ENCODE measurements at regions not wholly inside any gene's neighbourhood (a gene's known extent, or its start where the extent isn't known, plus 50 kb on each side); places are given as distances from the start of the nearest gene placed in this dataset.
"Not testable (repeated sequence)": the region's sequence is repeated elsewhere in the genome, so short reads cannot be mapped to it uniquely, and the experiment has no call there.

GRCh38 chr3:18234717-18235335 is 190.3 kb downstream of the SATB1 start:
- no peak for DNase-seq

GRCh38 chr3:18233987-18234716 is 191.0 kb downstream of the SATB1 start:
- no peak for DNase-seq

DNA sequence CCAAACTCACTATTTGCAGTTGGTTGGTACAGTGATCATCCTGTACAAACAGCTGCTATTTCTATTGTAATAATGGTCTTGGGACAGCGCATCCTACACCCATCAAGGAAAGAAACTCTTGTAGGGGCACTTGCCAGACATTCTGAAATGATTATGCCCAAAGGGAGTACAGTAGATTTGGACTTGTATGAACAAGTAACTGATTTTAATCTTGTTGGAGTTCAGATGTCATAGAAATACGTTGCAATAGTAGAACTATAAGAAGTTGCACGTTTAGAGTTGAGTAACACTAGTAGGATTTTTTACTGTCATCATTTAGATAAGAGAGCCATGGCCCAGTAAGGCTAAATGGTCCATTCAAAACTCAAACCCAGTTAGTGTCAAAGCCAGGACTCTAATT is 192.8 kb downstream of the SATB1 start:
- no peak for DNase-seq

GRCh38 chr3:18228060-18228459 is 197.1 kb downstream of the SATB1 start:
- DNase-seq: no peak

DNA sequence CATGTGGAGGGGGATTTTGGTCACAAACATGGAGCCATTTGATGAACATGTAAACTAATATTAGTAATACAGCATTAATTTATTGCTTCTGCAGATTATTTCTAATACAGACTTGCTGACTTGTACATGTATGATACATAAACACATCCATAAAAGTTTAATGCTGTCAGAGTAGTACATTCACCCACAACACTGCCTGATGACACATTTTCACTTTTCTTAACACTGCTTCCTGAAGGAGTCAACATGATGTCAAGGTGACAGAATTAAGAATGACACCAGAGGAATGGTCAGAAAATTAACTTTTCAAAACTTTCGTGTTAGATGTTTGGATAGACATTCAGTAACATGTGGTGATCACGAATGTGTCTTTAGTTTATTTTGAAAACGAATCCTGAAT is 199.4 kb downstream of the SATB1 start:
- DNase-seq: no peak

DNA sequence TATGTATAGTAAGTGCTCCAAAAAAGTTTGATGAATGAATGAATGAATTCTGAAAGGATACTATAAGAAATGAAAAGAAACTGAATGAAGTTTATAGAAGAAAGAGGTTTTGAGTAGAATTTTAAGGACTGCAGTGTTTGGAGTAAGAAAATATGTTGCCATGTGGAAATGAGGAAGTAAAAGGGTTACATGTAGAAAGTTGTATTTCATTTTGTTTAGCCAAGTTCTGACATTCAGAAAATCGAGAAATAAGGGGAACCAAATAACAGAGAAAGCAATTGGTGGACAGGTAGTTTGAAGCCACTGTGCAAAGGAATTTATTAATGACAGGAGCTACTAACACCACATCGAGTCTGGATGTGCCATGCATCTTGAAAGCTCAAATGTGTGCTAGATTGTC is 200.7 kb downstream of the SATB1 start:
- DNase-seq: no peak

DNA sequence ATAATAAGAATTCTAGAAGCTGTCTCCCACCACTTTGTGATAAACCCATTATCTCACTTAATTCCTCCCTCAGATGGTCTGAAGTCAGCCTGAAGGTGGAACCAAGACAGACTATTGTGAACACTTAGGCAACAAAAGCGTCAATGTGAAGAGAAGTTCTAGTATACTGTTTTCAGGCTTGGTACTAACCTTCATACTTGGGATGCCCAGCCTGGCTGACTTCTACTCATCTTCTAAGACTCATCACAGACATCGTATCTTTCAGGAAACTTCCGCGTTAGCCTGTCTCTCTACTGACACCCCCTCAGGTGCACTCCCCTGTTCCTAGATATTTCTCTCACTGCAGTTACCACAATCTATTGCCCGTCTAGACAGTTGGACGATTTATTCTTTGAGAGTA is 201.2 kb downstream of the SATB1 start:
- no peak for DNase-seq

- no peak for DNase-seq
Observed at GRCh38 chr3:18223571-18223970, 201.6 kb downstream of the SATB1 start.

DNA sequence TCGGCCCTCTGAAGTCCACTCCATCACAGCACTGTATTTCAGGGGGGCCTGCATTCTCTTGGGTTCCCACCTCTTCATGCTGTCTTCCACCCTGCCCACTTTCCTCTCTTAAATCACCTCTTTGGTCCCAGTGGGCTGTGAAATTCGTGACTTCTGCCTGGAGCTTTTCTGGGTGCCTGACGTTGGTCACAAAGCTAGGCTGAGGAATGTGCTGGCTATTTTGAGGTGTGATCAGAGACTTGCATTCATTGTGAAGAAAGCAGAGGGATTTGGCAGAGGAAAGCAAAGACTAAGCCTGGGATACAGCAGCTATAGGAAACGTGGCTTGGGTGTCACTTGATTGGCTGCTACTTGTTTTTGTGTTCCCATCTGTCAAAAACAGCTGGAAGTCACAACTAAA is 202.5 kb downstream of the SATB1 start:
- DNase-seq: no peak

DNA sequence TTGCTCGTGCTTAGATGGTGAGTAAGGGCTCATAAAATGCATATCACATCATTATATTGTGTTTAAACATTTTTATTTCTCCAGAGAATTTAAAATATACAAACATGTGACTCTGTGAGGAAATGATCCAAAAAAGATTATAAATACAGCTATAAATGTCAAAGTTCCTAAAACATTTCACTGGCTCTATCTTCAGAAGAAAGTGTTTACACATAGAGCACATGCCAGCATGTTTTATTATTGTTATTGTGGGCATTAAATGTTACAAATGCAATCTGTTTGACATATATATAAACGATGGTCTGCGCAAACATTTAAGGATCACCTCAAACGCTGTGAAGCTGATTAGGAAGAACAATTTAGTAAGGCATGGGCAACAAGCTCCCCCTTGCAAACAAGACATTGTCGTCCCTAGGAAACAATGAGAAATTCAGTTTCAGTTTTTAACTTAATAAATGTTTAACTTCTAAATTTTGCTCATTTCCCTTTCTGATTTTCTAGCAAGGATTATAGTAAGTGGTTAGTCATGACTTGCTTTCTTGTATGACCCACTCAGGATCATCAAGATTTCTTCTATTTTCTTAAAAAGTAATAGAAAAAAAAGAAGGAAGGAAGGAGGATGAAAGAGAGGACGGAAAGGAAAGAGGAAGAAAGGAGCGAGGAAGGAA is 207.5 kb downstream of the SATB1 start:
- no peak for DNase-seq

- DNase-seq: no peak
Observed at GRCh38 chr3:18216996-18217395, 208.1 kb downstream of the SATB1 start.

DNA sequence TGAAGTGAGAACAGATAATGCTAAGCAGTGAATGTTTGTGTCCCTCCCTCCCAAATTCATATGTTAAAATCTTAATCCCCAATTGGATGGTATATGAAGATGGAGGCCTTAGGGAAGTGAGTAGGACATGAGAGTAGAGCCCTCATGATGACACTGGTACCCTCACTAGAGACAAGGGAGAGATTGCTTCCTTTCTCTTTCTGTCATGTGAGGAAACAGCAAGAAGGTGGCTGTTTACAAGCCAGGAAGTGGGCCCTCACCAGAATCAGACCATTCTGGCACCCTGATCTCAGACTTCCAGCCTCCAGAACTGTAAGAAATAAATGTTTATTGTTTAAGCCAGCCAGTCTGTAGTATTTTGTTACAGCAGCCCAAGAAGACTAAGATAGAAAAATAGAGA is 209.5 kb downstream of the SATB1 start:
- no peak for DNase-seq

GRCh38 chr3:18211116-18211515 is 214.0 kb downstream of the SATB1 start:
- no peak for DNase-seq

DNA sequence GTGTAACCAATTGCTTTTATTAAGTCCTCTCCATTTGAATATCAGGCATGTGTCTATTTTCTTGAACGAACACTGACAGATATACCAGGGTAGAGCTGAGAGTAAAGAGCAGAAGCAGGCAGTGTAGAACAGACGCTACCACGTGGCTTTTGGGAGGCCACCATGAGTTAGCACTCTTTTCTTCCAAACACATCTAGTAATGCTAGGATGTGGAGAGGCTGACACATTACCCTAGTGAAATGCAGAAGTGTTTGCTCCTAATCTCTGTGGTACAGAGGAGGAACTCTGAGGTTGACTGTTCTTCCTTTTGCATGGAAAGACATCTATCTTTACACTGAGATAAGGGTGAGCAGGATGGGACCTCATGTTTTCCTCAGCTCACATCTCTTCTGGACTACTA is 216.3 kb downstream of the SATB1 start:
- DNase-seq: no peak

DNA sequence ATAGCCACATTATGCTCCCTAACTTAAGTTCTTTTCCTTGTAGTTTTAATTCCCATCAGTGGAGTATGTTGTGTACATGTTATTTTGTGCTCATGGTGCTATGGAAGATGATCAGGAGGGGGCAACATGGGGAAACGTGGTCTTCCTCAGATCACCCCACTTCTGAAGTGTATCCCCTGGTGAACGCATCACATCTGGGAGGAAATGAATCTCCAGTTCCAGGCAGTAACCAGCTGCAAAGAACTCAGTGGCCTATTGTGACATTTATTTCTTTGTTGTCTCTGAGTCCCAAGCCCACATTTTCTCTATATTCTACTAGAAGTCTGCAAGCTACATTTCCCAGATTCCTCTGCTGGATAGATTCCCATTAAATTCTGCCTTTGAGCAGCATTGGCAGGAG is 217.0 kb downstream of the SATB1 start:
- DNase-seq: no peak

DNA sequence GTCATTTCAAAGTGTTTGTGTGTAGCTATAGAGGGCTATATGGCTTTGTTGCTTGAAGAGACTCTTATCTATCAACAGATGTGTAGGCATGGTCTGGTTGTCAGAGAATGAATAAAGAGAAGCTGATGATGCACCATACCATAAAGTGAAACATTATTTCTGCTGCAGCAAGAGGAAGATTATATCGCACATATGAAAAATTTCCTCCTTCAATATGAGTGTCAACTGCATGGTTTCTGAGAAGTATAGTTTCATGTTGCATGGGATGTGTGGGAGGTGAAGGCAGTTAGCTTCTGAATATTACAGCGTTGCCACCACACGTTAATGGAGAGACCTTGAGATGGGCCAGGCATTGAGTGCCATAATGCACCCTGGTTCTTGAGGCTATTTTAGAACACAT is 217.9 kb downstream of the SATB1 start:
- DNase-seq: no peak

DNA sequence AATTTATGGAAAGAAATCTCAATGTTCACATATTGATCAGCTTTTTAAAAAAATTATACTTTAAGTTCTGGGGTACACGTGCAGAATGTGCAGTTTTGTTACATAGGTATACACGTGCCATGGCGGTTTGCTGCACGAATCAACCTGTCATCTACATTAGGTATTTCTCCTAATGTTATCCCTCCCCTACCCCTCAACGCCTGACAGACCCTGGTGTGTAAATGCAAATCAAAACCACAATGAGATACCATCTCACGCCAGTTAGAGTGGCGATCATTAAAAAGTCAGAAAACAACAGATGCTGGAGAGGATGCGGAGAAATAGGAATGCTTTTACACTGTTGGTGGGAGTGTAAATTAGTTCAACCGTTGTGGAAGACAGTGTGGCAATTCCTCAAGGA is 219.4 kb downstream of the SATB1 start:
- not testable (repeated sequence) for DNase-seq

- DNase-seq: no peak
Observed at GRCh38 chr3:18201315-18201714, 223.8 kb downstream of the SATB1 start.

DNA sequence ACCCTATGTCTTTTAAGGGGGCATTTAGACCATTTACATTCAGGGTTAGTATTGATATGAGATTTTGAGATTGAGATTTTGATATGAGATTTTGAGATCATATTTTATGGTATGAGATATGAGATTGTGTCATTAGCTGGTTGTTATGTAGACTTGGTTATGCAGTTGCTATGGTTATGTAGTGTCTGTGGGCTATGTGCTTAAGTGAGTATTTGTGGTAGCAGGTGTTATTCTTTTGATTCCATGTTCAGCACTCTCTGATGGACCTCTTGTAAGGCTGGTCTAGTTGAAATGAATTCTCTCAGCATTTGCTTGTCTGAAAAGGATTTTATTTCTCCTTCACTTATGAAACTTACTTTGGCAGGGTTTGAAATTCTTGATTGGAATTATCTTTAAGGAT is 225.4 kb downstream of the SATB1 start:
- no peak for DNase-seq

- no peak for DNase-seq
Observed at GRCh38 chr3:18195836-18196235, 229.3 kb downstream of the SATB1 start.

DNA sequence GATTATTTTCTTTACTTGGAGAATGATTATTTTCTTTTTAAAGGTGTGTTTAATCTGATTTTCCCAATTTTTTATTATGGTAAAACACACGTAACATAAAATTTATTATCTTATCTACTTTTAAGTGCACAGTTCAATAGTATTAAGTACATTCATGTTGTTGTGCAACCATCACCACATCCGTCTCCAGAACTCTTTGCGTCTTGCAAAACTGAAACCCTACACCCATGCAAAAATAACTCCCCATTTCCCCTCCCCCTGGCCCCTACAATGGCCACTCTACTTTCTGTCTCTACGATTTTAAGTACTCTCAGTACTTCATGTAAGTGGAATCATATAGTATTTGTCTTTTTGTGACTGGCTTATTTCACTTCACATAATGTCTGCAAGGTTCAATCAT is 230.7 kb downstream of the SATB1 start:
- no peak for DNase-seq

DNA sequence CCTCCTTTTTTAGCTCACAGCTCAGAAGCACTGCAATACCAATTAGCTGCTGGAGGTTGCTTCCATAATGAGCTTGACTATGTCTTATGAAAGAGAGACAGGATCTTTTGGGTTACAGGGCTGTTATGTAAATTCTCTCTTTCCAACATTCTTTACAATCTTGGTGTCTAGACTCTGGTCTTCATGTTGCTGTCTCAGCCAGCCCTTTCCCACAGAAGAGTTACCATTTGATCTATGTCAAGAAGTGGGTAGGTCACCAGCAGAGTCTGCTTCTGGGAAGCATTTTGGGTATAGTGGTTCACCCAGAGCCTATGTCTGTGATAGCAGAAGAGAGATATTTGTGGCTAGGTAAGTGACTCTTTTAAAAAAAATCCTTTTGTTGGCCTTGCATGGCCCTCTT is 234.5 kb downstream of the SATB1 start:
- peak; percentile 41 for DNase-seq

DNA sequence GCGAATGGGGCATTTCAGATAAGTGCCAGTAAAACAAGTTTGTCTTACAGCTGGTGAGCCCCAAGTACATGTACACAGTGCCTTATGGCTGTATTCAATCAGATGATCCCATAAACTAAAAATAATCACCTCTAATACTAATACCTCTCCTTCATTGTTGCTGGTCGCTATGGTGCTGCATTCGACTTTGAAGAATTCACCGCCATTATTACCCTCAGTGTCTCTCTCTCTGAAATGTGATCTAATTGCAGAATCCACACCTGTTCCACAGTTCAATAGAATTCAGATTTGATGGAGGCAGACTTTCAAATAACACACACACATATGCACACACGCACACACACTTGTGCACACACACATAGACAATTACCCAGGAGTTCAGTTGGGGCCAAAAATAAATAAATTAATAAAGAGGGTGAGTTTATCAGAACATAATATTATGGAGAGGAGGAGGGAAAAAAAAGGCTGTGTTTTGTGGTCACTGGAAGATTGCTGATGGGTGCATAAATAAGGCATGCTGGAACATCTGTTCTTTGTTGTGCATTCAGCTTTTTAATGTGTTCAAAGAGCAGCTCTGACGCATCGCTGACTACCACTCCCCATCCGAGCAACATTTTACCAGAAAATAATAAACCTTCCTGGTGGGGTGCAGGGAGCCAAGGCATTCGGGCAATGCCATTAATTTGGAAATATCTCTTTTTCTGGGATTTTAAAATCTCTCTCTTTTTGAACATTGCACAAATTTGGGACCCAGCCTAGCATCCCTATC is 235.7 kb downstream of the SATB1 start:
- DNase-seq: peak; percentile 61

Measured in fibroblast of skin of scalp (primary cell).